Germinal center (tissue), 1 donor: ENCODE measurements at regions not wholly inside any gene's neighbourhood (a gene's known extent, or its start where the extent isn't known, plus 50 kb on each side); places are given as distances from the start of the nearest gene placed in this dataset.

ENCODE experiments used
- DNase-seq: peaks from one replicate; pipeline ENCODE4 v3.0.0; 2012; ENCODE audit warnings: mixed read lengths, low spot score

DNA sequence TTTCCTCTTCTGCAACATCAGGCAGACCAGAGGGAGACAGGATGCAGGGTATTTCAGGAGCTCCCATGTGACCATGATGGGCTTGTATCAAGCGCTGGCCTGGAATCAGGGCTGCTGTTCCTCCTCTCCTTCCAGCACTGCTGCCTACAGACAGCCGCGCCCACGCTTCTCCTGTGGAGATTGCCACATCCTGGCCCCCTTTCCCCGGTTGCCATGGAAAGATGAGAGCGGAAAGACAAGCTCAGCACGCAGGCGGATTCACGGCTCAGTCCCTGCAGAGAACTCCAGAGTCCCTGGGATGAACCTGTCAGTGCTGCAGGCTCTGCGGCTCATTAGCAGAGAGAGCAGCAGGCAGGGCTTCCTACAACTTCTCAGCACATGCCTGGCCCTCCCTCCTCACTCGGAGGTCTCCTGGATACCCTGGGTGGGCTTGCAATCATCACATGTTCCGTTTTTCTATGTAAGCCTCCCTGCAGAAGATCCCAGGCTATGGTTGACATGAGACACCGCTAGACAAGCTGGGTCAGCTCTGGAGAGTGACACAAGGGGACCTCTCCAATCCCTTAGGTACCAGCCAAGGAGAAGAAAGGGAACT is 497.8 kb upstream of the MYT1L start:
- no peak for DNase-seq

DNA sequence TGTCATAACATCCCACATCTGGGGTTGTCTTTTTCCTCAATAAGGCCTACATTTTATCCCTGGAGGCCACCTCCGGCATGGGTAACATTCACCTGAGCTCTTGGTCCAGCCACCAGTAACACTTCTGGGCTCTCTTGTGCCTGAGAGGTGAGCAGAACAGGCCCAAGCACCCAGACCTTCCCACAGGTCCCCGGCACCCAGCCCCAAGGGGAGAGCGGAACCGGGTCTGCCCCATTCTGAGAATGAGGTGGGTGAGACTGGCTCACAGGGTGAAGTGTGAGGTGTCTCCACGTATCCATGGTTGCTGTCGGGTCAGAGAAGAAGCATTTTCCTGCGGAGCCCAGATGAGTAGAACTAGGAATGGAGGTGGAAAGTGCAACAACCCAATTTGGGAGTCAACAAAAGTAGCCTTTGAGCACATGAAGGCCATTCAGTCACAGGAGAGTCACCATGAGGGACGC is 496.7 kb upstream of the MYT1L start:
- no peak for DNase-seq

DNA sequence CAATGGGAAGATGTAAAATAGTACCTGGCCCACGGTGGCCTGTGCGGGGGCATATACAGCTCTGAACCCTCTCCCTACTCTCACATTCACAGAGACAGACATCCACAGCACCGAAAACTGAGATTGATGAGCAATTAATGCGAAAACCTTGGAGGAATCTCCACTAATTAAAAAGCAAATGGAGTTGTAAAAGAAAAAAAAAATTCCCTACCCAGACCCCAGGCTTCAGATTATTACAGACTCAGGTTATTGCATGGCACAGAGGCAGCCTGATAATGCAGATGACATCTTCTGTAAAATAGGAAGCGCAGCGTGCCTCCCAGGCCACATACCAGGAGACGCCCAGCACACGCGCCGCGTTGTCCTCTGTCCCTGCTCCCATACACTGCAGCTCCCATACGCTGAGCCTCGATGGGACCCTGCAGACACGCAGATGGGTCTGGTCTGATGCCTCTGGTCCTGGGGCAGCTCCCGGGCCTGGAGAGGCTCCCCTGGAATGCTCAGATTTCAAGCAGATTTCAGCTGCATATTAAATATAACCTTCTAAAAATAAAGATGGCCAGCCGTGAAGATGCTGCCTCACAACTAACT is 496.1 kb upstream of the MYT1L start:
- DNase-seq, result no peak

DNA sequence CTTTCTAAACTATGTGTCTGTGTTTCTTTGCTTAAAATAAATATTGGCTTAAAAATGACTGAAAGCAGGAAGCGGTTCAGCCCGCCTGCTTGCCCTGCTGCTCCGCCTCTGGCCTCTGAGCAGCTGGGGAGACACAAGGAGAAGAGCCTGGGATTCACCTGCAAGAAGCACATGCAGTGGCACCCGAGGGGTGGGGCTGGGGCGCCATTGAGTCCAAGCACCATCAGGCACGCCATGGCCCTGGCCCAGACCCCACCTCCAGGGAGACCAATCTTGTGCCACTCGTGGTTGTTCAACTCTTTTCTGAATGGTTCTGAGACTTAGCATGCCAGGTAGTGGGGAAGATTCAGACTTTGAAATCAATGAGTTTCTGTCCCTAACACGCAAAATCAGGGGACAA is 495.5 kb upstream of the MYT1L start:
- no peak for DNase-seq

DNA sequence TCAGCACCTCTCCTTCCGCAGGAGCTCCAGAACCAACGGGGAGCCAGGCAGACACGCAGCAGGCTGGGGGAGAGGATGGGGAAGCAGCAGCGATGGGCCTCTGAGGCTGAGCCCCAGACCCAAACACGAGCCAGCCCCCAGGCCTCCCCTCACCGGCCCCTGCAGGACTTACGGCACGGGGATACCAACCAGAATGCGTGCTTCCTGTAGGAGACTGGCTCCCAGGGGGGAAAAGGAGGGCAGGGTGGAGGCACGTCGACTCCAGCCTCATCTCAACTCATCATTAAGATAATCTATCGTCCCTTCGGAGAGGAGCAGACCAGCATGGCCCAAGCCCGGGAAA is 495.1 kb upstream of the MYT1L start:
- DNase-seq, result no peak

DNA sequence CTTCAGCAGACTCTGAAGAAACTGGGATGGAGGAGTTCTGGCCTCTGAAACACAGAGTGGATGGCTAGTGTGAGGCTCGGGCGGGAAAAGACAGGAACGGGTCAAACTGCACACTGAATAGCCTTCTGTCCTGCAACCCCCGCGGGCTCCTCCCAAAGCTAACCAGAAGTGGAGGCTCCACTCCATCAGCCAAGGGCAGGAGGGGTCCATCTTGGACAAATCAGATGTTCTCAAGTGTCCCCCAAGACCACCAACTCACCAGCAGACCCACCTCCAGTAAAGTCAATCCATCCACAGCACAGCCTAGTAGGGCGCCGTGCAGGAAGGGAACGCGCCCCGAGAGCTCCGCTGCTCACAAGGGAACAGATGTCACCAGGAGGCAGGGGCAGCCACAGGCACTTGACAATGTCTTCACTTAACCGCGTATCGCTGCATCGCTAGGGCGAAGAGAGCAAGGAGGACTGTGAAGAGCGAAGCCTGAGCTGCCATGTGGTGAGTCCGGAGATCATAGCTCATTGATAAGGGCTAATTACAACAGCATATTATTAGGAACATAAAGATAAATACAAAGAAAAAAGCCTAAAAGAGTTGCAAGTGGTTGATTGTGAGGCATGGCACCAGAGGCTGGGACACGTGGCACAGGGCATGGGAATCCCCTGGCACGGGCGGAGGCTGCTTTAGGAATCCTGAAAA is 494.6 kb upstream of the MYT1L start:
- DNase-seq, result no peak

DNA sequence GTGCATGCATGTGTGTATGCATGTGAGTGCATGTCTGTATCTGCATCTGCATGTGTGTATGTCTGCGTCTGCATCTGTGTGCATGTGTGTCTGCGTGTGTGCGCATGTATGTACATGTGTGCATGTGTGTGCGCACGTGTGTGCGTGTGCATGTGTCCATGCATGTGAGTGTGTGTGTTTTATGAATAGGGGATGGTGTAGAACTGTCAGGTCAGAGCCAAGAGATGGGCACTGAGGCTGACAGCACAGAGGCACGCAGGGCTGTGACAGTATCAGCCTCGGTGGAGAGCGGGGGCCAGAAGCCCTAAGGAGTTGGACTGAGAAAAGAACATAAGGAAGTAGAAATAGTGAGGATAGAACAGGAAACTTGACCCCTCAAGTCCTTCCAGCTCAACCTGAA is 494.0 kb upstream of the MYT1L start:
- DNase-seq, result no peak

DNA sequence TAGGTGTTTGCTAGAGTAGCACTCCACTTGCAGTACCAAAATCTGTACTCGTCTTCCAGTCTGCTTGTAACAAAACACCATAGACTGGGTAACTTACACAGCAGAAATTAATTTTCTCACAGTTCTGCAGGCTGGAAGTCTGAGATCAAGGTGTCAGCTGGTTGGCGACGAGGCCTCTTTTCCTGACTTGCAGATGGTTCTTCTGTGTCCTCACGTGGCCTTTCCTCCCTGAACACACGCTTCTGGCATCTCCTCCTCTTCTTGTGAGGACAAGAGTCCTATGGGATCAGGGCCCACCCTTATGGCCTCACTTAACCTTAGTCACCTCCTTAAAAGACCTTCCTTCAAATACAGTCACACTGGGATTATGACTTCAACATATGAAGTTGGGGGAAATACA is 493.5 kb upstream of the MYT1L start:
- DNase-seq, result no peak

DNA sequence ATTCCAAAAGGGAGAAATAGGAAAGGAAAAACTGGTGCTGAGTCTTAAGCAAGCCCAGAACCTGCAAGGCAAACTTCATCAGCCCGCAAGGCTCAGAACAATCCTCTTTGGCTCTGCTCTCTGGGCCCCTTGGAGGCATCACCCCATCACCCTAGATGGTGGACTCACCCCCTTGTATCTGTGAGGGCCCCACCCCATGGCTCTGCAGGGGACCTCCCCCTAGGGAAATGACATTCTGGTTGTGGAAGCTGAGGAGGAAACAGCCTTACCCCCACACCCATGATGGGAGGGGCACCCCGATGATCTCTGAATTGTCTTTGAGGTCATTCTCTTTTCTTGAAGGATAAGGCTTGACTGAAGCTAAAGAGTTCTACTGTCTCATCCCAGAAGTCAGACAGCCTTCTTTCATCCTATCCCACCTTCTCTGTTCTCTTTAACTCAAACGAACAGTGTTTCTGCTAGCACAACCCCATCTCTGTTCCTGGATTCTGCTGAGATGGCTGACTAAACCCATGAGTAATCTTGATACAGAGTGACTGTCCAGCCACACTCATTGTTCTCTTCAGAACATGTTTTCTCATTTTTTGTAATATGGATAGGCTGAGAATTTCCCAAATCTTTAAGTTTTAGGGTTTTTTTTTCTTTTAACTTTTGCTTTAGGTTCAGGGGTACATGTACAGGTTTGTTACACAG is 492.1 kb upstream of the MYT1L start:
- DNase-seq, result no peak

DNA sequence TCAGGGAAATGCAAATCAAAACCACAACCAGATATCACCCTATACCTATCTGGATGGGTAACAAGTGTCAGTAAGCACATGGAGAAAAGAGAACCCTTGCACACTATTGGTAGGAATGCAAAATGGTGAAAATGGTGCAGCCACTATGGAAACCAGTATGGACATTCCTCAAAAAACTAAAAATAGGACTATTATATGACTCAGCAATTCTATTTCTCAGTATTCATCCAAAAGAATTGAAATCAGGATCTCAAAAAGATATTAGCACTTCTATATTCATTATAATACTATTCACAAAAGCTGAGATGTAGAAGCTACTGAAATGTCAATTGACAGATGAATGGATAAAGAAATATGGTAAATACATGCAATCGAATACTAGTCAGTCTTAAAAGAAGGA is 491.1 kb upstream of the MYT1L start:
- no peak for DNase-seq

DNA sequence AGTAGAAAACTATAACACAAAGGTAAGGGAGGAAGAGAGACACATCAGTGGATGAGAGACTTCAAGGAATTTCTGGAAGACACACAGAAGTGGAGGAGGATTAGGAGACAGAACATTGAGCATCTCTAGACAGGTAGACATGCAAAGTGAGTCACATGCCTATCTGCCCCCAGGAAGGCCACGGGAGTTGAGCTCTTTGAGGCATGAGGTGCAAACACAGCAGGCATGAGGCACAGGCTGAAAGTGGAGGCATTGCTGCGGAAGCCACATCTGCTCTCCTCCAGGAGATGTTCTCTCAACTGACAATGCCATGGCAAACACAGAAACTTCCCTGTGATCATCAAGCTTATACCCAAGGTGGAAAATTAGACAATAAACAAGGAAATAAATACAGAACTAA is 481.6 kb upstream of the MYT1L start:
- DNase-seq, result no peak

DNA sequence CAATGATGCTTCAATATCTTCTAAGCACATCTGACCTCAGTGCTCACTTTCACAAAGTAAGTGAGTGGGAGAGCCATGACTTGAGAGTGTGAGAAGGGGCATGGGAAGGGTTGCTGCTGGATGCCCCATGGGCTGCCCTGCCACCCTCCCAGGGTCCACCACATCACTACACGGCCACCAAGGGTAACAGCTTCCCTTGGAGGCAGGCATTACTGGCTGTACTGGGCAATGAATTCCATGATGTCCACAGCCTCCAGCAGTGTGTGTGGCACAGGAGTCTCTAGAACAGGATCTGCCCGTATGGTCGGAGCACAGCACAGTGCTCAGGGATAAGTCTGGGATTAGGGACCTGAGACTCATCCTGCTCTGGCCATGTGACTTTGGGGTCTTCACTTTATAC is 481.0 kb upstream of the MYT1L start:
- no peak for DNase-seq

DNA sequence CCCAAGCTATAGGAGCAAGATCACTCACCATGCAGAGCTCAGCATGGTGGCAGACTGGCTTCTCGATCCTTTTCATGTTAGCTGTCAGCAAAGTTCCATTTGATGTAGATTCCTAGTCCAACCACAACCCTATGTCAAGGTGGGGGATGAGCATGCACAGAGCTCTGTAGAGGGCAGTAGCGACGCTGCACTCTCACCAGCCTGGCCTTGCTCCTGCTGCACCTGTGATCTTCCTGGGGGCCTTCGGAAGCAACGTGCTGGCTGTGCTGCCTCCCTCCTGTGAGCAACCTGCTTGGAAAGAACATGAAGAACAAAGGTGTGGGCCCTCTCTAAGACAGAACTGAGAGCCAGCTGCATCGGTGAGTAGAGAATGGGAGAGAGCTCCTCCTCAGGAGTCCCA is 479.4 kb upstream of the MYT1L start:
- DNase-seq, result no peak

DNA sequence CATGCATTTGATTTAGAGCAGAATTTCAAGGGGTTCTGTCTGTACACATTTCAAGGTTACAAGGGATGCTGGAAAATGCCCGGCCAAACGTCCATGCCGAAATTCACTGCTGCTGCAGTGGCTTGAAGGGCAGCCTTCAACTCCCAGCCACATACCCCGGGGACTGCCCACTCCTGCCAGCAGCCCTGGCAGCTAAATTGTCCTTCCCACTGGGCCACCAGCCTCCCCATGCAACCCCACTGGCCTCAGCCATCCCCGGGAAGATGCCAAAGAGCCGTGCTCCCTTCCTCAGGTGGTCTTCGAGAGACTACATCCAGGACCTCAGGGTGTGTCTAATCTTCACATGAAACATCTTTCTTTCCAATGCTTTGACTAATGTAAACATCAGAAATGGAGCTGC is 478.7 kb upstream of the MYT1L start:
- no peak for DNase-seq

DNA sequence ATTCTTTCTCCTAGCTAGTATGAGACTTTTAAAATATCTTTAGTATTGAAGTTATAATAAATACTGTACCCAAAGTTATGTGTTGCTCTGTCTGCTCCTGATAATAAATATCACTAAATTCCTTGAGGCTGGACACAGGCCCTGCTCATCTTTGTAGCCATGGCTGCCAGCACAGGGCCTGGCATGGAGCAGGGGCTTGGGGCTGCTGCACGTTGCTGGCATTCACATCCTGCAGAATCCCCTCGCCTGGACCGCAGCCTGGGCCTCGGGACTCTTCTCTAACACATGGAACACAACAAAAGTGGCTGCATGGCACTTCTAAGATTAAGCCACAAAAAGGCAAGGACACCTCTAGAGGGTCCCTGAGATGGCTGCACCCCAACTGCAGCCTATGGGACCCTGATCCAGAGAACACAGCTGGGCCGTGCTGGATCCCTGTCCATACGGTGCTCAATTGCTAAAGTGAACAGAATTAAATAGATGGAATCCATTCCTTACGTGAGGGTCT is 477.5 kb upstream of the MYT1L start:
- no peak for DNase-seq

DNA sequence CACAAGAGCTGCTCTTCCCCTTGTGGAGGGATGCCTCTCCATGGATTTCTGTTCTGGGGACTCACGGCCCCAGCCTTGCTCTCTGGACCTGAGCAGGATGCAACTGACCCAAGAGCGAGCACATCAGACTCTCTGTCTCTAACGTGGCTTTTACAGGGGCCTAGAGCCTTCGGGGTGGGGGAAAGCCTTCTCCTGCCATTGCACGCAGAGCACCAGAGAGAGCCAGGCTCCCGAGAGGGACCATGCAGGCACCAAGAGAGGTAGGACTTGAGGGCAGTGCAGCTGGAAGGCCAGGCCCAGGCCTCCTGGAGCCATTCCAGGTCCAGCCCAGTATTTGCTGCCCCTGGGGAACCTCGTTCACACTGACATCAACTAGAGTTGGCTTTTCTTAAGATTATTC is 475.6 kb upstream of the MYT1L start:
- no peak for DNase-seq

DNA sequence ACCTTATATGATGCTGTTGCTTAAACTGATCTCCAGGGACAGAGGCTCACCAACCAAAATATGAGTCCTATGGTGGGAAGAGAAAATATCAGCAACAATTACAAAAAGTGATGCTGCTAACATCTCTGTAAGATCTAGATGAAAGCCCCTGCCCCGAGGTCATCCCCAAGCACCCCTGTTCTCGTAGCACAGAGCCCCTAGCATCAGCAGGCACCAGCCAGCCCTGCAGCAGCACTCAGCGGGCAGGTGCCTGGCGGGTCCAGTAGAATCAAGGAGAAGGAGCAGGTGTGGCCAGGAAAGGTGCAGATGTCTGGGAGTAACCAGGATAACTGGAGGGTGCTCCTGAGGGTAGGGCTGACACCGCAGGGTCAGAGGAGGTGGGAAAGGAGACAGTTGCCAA is 474.2 kb upstream of the MYT1L start:
- no peak for DNase-seq

DNA sequence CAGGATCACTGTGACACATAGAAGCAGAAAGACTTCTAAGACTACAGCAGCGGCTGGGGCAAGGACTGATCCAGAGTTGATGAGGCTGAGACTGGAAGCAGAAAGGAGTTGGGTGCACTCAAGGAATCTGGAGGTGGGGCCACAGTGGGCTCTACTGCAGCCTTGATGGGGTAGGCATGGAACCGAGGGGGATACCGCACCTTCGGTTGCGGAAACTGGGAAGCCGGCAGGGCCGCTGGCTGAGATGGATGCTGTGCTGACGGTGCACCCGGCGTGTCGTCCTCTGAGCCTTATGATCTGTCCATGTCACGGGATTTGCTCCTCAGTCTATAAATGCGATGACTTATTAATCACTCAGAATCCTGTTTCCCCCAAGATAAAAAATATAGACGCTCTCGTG is 473.5 kb upstream of the MYT1L start:
- no peak for DNase-seq

DNA sequence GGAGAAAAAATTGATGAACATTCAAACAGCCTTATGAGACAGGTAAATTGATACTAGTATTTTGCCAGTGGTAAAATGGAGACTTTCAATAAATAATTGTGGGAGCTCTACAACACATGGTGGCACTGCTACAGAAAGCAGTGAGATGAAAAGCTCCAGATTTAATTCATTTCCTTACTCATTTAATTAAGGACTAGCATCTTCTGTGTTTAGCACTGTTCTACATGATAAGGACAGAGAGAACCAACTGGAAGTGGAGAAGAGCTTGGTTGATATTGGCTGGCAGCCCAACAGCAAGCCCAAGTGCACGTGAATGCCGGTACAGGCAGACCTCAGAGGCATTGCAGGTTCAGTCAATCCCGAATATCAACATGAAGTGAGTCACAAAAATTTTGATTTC is 470.4 kb upstream of the MYT1L start:
- DNase-seq, result no peak

DNA sequence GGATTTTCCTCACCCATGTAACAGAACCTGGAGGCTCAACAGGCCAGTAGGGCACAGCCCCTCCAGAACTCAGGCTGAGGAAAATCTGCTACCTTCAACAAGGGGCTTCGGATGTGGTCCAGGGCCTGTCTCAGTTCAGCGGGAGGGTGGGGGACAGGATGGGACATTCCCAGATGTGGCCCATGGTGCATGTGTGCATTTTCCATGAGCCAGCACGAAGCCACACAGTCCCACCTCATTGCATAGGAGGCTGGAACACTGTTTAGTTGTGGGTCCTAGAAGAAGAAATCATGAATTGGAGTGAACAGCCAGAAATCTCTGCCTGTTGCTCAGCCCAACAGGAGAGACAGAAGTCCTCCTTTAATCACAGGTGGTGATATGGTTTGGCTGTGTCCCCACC is 469.6 kb upstream of the MYT1L start:
- DNase-seq, result no peak

DNA sequence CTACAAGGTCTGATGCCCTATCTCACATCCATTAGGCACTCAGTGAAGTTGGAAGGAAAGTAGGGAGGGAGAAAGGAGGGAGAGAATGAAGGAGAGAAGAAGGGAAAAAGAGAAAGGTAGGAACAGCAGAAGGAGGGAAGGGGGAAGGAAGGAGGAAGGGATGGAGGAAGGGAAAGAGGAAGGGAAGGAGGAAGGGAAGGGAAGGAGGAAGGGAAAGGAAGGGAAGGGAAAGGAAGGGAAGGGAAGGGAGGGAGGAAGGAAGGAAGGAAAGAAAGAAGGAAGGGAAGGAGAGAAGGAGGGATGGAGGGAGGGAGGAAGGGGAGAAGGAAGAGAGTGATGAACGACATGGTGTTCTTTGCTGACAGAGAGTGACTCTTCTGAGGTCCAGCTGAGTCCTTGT is 468.9 kb upstream of the MYT1L start:
- DNase-seq, result no peak

DNA sequence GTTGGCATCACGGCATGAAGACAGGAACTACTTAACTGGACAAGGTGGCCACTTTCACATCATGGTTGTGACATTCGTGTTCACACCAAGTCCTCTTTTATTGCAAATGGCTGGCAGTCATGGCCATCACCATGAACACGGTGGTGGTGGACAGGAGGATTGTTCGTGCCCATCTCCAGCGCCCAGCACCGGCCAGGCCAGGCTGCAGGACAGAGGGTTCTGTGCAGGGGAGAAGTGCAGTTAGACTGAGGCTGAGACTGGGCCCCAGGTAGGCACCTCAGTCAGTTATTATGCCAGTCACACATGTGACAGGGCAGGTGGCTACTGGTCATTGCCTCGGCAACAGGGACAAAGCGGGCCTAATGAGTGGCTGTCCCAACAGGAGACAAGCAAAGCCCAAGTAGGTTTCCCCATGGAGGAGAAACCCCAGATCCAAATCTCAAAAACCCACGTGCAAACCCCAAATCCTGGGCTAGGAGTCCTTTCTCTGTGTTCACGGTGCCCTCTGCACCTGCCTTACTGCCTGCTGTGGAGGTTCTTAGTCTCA is 468.1 kb upstream of the MYT1L start:
- DNase-seq, result no peak

DNA sequence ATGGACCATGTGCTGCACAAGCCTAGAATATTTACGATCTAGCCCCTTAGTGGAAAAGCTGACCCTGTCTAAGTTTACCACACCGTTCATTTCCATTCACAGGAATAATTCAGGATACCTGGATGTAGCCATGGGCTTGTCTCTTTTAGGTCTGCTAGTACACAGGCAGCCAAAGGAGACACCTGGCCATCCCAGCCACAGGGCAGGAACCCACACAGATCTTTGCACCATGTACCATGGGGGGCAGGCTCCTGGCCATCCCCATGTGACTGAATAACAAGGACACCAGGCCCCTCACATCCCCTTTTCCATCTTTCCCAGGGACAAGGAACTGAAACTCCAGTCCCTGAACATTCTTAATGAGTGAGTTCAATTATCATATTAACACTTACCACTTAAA is 467.3 kb upstream of the MYT1L start:
- DNase-seq, result no peak
